ENCODE measurements at regions not wholly inside any gene's neighbourhood (a gene's known extent, or its start where the extent isn't known, plus 50 kb on each side); places are given as distances from the start of the nearest gene placed in this dataset.

DNA sequence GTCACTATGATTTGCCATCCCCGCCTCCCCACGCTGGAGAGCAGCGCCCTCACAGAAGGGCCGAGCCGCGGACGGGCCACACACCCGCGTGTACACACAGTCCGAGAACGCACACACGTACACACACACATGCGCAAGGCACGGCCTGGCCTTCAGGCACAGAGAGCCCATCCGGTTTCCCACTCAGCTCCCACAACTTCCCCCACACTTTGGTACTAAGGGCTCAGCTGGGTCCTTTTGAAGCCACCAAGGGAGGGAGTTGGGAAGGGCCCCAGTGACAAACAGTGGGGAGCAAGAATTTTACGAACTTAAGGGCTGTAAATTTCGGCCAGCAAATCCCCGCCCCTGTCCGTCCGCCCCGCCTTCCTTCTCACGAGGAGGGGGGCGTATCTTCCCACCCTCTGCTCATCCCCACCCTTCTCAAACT is 133.3 kb upstream of the HAND1 start:
- DNase-seq: no peak
- intact Hi-C loops (cut with DNase I; ENCODE audit: low total_unique reads): loop anchor here (2.0 kb wide), 1 partner anchor 143 kb away; no protein-coding TSS in a partner anchor
- Histone ChIP-seq H3K4me3 (peak overlapping the region in 6 of 8 donors; percentile 19 to 63 (median 32)), H3K9me3 (no peaks in the 10 kb centered on the region), H3K27me3 (replicated peaks in 1 of 7) (peaks cover 5 to 84% (median 36%) of the 10 kb centered on the region in 7 donors), H3K4me1 (peaks cover 12 to 21% (median 13%) of the 10 kb centered on the region in 6 donors), H3K27ac (no peak overlapping the region), H3K36me3 (no peaks in the 10 kb centered on the region)
- TF ChIP-seq CTCF (IDR thresholded peaks at IDR 0.05 in 8 of 11, conservative IDR thresholded peaks at IDR 0.05 in 3 of 11): no peak
- TF ChIP-seq POLR2AphosphoS5 (IDR thresholded peaks at IDR 0.05): peak in 1 of 3 donors; percentile 36
- no peak for TF ChIP-seq POLR2A (IDR thresholded peaks at IDR 0.05)
- WGBS, 5 donors: 2 to 5% (median 3%) methylated on average over 19 to 23 of the region's 23 CpGs

GRCh38 chr5:154610321-154611154 is 132.5 kb upstream of the HAND1 start:
- Histone ChIP-seq H3K27me3 (replicated peaks in 1 of 7) (peaks cover 5 to 83% (median 36%) of the 10 kb centered on the region in 7 donors), H3K36me3 (no peaks in the 10 kb centered on the region), H3K4me1 (peaks cover 12 to 21% (median 13%) of the 10 kb centered on the region in 6 donors), H3K27ac (no peak overlapping the region), H3K9me3 (no peaks in the 10 kb centered on the region), H3K4me3 (peak overlapping the region; percentile 8 to 63 (median 28))
- intact Hi-C loops (cut with DNase I; ENCODE audit: low total_unique reads): loop anchor here (2.0 kb wide), 1 partner anchor 142 kb away; no protein-coding TSS in a partner anchor
- WGBS, 5 donors: 2 to 3% (median 2%) methylated on average over 44 to 50 of the region's 50 CpGs
- TF ChIP-seq POLR2AphosphoS5 (IDR thresholded peaks at IDR 0.05): peak in 1 of 3 donors; percentile 19
- TF ChIP-seq CTCF (IDR thresholded peaks at IDR 0.05 in 8 of 11, conservative IDR thresholded peaks at IDR 0.05 in 3 of 11): peak; percentile 43 to 81 (median 74)
- no peak for TF ChIP-seq POLR2A (IDR thresholded peaks at IDR 0.05)
- DNase-seq: peak; percentile 89

GRCh38 chr5:154609251-154609650 is 131.2 kb upstream of the HAND1 start:
- DNase-seq: no peak
- Histone ChIP-seq H3K36me3 (no peaks in the 10 kb centered on the region), H3K27me3 (replicated peaks in 1 of 7) (peaks cover 5 to 83% (median 40%) of the 10 kb centered on the region in 7 donors), H3K27ac (no peak overlapping the region), H3K4me1 (peaks cover 12 to 21% (median 13%) of the 10 kb centered on the region in 6 donors), H3K9me3 (no peaks in the 10 kb centered on the region), H3K4me3 (no peak overlapping the region)
- intact Hi-C loops (cut with DNase I; ENCODE audit: low total_unique reads): no loop called here
- WGBS, 5 donors: 53 to 72% (median 60%) methylated on average over 3 of the region's 3 CpGs
- TF ChIP-seq POLR2A (IDR thresholded peaks at IDR 0.05): no peak
- TF ChIP-seq POLR2AphosphoS5 (IDR thresholded peaks at IDR 0.05): no peak
- TF ChIP-seq CTCF (IDR thresholded peaks at IDR 0.05 in 8 of 11, conservative IDR thresholded peaks at IDR 0.05 in 3 of 11): no peak

DNA sequence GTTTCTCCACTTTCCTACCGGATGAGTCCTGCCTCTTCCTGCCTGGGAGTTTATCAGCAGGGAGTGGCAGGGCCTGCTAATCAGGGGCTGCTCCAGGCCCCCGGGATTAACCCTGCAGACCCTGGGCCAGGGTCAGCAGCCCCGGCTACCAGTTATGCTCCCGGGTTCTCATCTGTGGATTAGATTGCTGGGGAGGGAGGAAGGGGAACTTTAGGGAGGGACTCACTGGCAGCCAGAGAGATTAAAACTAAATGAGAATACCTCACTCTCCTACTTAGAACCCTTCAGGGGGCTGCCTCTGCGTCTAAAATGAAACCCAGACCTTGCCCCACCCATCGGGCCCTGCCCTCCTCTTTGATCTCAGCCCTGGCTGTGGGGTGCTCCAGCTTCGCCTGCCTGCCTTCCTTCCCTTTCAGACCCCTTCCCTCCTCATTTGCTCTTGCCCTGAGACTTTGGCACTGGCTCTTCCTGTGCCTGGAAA is 130.5 kb upstream of the HAND1 start:
- no peak for TF ChIP-seq POLR2A (IDR thresholded peaks at IDR 0.05)
- TF ChIP-seq POLR2AphosphoS5 (IDR thresholded peaks at IDR 0.05): no peak
- TF ChIP-seq CTCF (IDR thresholded peaks at IDR 0.05 in 8 of 11, conservative IDR thresholded peaks at IDR 0.05 in 3 of 11): no peak
- 36 to 55% (median 45%) methylated on average over 7 of the region's 7 CpGs for WGBS, 5 donors
- intact Hi-C loops (cut with DNase I; ENCODE audit: low total_unique reads): no loop called here

More for the DNA sequence above, 130.5 kb upstream of the HAND1 start:
- Histone ChIP-seq H3K4me1 (peaks cover 12 to 21% (median 15%) of the 10 kb centered on the region in 6 donors), H3K36me3 (no peaks in the 10 kb centered on the region), H3K27me3 (replicated peaks in 1 of 7) (peaks cover 5 to 87% (median 45%) of the 10 kb centered on the region in 7 donors), H3K27ac (no peak overlapping the region), H3K9me3 (no peaks in the 10 kb centered on the region), H3K4me3 (no peak overlapping the region)
- DNase-seq: no peak

Data from spleen (tissue), 11 donors.